SKM-1 (cell line): ENCODE measurements at regions not wholly inside any gene's neighbourhood (a gene's known extent, or its start where the extent isn't known, plus 50 kb on each side); places are given as distances from the start of the nearest gene placed in this dataset.
"Not testable (repeated sequence)": the region's sequence is repeated elsewhere in the genome, so short reads cannot be mapped to it uniquely, and the experiment has no call there.

Experiments used
- DNase-seq: peaks from one replicate; lab custom pipeline; 2025; ENCODE audit not compliant: unreplicated experiment; lab: John Stamatoyannopoulos, UW

- DNase-seq, result no peak
Measured at GRCh38 chr1:89436856-89437255, 73.0 kb downstream of the GBP6 start.

- DNase-seq, result not testable (repeated sequence)
Measured at GRCh38 chr1:89438301-89438700, 74.4 kb downstream of the GBP6 start.

- no peak for DNase-seq
Measured at GRCh38 chr1:89440911-89441310, 77.1 kb downstream of the GBP6 start.

- no peak for DNase-seq
Measured at GRCh38 chr1:89444791-89445190, 79.8 kb upstream of the LRRC8B start.

- DNase-seq, result no peak
Measured at GRCh38 chr1:89451011-89451410, 73.6 kb upstream of the LRRC8B start.

- DNase-seq, result no peak
Measured at GRCh38 chr1:89453123-89453972, 71.3 kb upstream of the LRRC8B start.

- peak; percentile 59 for DNase-seq
Measured at GRCh38 chr1:89454845-89455521, 69.6 kb upstream of the LRRC8B start.

GRCh38 chr1:89457046-89457445, 67.6 kb upstream of the LRRC8B start:
- no peak for DNase-seq

- DNase-seq, result no peak
Measured at GRCh38 chr1:89459081-89459480, 65.5 kb upstream of the LRRC8B start.

GRCh38 chr1:89460325-89460724, 64.3 kb upstream of the LRRC8B start:
- DNase-seq, result no peak

- no peak for DNase-seq
Measured at GRCh38 chr1:89462250-89462649, 62.4 kb upstream of the LRRC8B start.

- no peak for DNase-seq
Measured at GRCh38 chr1:89464008-89464407, 60.6 kb upstream of the LRRC8B start.

- no peak for DNase-seq
Measured at GRCh38 chr1:89465201-89465600, 59.4 kb upstream of the LRRC8B start.

GRCh38 chr1:89466307-89466930, 58.2 kb upstream of the LRRC8B start:
- peak; percentile 49 for DNase-seq

GRCh38 chr1:89472253-89472652, 52.4 kb upstream of the LRRC8B start:
- no peak for DNase-seq

GRCh38 chr1:89472886-89473417, 51.7 kb upstream of the LRRC8B start:
- DNase-seq, result no peak
